Adrenal gland (tissue), 9 donors: ENCODE measurements at regions not wholly inside any gene's neighbourhood (a gene's known extent, or its start where the extent isn't known, plus 50 kb on each side); places are given as distances from the start of the nearest gene placed in this dataset.
"Not testable (repeated sequence)": the region's sequence is repeated elsewhere in the genome, so short reads cannot be mapped to it uniquely, and the experiment has no call there.

Experiments
- DNase-seq, 7 donors: peaks; one replicate each; pipeline ENCODE4 v3.0.0-alpha.2; 2019 to 2020
- H3K27ac ChIP-seq, 5 donors: fragments of 200-600 bp; sonication (generic) in 4 of 5; 1 replicate in 3 of 5; 2 replicates in 2 of 5; pipeline versions ENCODE4 v1.5.1 to v1.8.0; 2016 to 2020; ENCODE audit warnings: mild to moderate bottlenecking in 1 of 5
- H3K27me3 ChIP-seq: fragments of 200-600 bp; 2 replicates; pipeline ENCODE4 v1.8.0; 2021
- H3K36me3 ChIP-seq, 2 donors: fragments of 200-600 bp; replicated peaks in 1 of 2; 1 replicate in 1 of 2; 2 replicates in 1 of 2; pipeline versions ENCODE4 v1.5.1 to v1.8.0; 2018 to 2022
- H3K4me1 ChIP-seq, 2 donors: fragments of 200-600 bp; replicated peaks in 1 of 2; 1 replicate in 1 of 2; 2 replicates in 1 of 2; pipeline versions ENCODE4 v1.5.1 to v1.8.0; 2018 to 2021
- H3K4me3 ChIP-seq, 4 donors: fragments of 200-600 bp; sonication (generic) in 3 of 4; one replicate each; pipeline ENCODE4 v1.5.1; 2016 to 2018
- H3K9me3 ChIP-seq, 3 donors: fragments of 200-600 bp; sonication (generic) in 1 of 3; replicated peaks in 1 of 3; 1 replicate in 2 of 3; 2 replicates in 1 of 3; pipeline versions ENCODE4 v1.5.1 to v1.8.0; 2016 to 2021
- CTCF ChIP-seq, 6 experiments: fragments of 450-650 bp in 4 of 6; fragments of 200-600 bp in 2 of 6; sonication (generic) in 1 of 6; IDR thresholded peaks; 1 replicate in 5 of 6; 2 replicates in 1 of 6; pipeline versions ENCODE4 v1.5.1 to v1.8.0; 2016 to 2021; ENCODE audit warnings: antibody characterized with exemption in 6 of 6, mild to moderate bottlenecking in 2 of 6, moderate library complexity in 1 of 6
- POLR2A ChIP-seq, 2 donors: fragments of 450-650 bp; IDR thresholded peaks; one replicate each; pipeline ENCODE4 v1.6.1; 2017; ENCODE audit warnings: antibody characterized with exemption in 2 of 2, mild to moderate bottlenecking in 2 of 2, moderate library complexity in 1 of 2
- WGBS, 4 donors: extraction: QIAGEN DNeasy Blood & Tissue Kit in 2 of 4; methylation state at CpG; one replicate each; pipeline versions ENCODE4 v1.1.5 to v1.1.7; 2013 to 2017; 5-methylcytosine and 5-hydroxymethylcytosine counted together
- intact Hi-C, 2 donors: fragments of 100-400 bp; cut with DNase I; formaldehyde crosslinking; loops; one replicate each; pipeline versions ENCODE4 v1.14.1 to v1.15.0; 2022 to 2023
- donor health status: healthy with polysubstance abuse.
- donor health status: Bipolar disorder and iron deficiency.
- donor health status: DM: yes; HTN: yes; CAD: no.
- donor health status: DM: no; HTN: no; CAD: no.
- donor health status: DM: no; HTN: no; CAD: no.

DNA sequence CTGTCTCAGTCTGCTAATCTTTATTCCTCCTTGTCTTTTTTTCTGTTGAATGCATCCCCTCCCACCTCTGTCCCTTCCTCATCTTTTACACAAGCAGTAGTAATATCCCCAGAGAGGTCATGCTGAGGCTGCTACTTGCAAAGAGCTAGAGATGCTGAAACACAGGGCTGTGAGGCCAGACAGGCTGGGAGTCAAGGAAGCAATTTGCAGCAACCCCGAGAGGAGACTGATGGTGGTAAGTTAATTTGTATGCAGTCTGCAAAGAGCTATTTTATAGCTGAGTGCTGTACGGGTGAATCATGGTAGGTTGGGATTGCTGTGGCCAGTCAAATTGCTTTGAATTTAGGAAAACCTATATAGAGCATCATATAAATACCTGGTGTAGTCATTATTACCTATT is 90.2 kb upstream of the SLC24A2 start:
- no peaks in the 10 kb centered on the region for H3K4me1 ChIP-seq
- H3K9me3 ChIP-seq, result no peaks in the 10 kb centered on the region
- no peak overlapping the region for H3K4me3 ChIP-seq
- TF ChIP-seq POLR2A (IDR thresholded peaks at IDR 0.05) (no peak), CTCF (IDR thresholded peaks at IDR 0.05) (no peak)
- intact Hi-C loops, result no loop called here
- H3K27me3 ChIP-seq, result no peaks in the 10 kb centered on the region
- no peak overlapping the region for H3K27ac ChIP-seq
- H3K36me3 ChIP-seq, result no peaks in the 10 kb centered on the region
- 29 to 52% (median 41%) methylated on average over 2 of the region's 2 CpGs for WGBS, 4 donors
- DNase-seq, result no peak

DNA sequence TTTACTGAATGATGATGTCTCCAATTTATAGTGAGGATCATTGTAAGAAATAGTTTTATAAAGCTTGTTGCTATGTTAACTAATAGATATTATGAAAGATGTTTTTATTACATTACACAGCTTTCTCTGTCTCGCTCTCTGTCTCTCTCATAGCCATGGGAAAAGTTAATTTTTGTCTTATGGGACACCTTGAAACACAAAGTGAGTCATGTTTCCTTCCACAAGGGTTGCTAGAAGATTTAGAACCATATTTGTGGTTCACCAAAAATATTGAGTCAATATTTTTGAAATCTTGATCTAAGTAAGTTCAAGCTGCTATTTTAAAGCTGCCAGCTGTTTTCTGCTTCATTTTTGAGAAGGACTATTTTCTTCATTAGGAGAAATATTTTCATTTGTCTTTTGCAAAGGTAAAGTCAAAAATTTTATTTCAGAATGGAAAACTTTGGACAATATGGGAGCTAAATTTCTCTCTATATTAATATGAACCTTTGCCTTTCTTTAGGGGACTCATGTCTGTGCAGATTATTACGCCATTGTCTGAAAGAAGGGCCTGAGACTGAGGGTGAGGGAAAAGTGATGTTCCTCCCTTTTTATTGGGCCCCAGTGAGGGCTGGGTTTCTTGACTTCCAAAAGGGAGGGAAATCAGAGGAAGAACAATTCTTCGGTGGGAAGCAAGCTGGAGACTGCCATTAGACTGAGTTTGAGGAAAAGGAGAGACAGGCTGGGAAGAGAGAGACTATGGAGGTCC is 87.9 kb upstream of the SLC24A2 start:
- TF ChIP-seq POLR2A (IDR thresholded peaks at IDR 0.05), result no peak
- TF ChIP-seq CTCF (IDR thresholded peaks at IDR 0.05), result no peak
- Histone ChIP-seq H3K36me3 (no peaks in the 10 kb centered on the region), H3K27me3 (no peaks in the 10 kb centered on the region), H3K4me1 (no peaks in the 10 kb centered on the region), H3K9me3 (no peaks in the 10 kb centered on the region), H3K4me3 (no peak overlapping the region), H3K27ac (no peak overlapping the region)
- 46 to 80% (median 73%) methylated on average over 3 of the region's 3 CpGs for WGBS, 4 donors
- intact Hi-C loops, result no loop called here
- DNase-seq, result no peak

DNA sequence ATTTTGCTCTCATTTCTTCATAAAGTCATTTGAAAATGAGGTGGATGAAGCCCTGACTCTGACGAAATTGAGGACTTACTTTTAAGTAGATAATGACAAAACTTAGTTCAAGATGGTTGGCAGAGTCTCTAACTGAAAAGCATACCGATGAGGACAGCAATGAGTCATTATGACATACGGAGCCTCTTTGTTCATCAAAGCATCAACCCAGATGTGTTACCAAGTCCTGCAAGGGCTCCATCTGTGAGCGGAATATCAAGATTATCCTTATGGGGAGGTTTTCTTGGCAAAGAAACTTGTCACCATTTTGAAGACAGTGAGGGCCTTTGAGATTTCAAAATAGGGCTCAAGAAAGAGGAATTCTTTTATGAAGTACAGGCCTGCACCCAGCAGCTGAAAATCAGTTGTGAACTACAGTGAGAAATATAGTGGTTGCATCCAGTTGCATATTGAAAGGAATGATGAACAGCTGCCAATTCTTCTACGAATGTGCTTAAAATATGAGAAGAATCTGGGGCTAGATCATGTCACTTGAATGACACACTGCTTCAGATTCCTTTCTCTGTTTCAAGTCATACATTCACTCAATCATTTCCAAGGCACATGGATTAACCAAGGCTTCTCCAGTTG is 86.6 kb upstream of the SLC24A2 start:
- no peaks in the 10 kb centered on the region for H3K4me1 ChIP-seq
- no peaks in the 10 kb centered on the region for H3K36me3 ChIP-seq
- no peak for TF ChIP-seq POLR2A (IDR thresholded peaks at IDR 0.05)
- no peak for TF ChIP-seq CTCF (IDR thresholded peaks at IDR 0.05)
- no peak overlapping the region for H3K4me3 ChIP-seq
- DNase-seq, result no peak
- 69 to 78% (median 72%) methylated on average over 5 of the region's 5 CpGs for WGBS, 4 donors
- H3K27ac ChIP-seq, result no peak overlapping the region
- H3K27me3 ChIP-seq, result no peaks in the 10 kb centered on the region
- intact Hi-C loops, result no loop called here
- peaks cover 0 to 13% (median 0%) of the 10 kb centered on the region in 3 donors for H3K9me3 ChIP-seq

DNA sequence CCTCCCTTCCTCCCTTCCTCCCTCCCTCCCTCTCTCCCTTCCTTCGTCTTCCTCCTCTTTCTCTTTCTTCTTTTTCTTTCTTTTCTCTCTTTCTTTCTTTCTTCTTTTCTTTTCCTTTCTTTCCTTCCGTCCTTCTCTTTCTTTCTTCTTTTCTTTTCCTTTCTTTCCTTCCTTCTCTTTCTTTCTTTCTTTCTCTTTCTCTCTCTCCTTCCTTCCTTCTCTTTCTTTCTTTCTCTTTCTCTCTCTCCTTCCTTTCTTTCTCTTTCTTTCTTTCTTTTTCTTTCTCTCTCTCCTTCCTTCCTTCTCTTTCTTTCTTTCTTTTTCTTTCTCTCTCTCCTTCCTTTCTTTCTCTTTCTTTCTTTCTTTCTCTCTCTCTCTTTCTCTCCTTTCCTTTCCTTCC is 84.4 kb upstream of the SLC24A2 start:
- DNase-seq, H3K36me3 ChIP-seq, intact Hi-C loops, H3K4me1 ChIP-seq, H3K27me3 ChIP-seq, H3K4me3 ChIP-seq, H3K27ac ChIP-seq: not testable (repeated sequence)
- H3K9me3 ChIP-seq, result peaks cover 0 to 13% (median 0%) of the 10 kb centered on the region in 3 donors
- 65 to 87% (median 74%) methylated on average over 2 of the region's 2 CpGs for WGBS, 4 donors

GRCh38 chr9:19870988-19871387 is 82.2 kb upstream of the SLC24A2 start:
- DNase-seq, result no peak
- Histone ChIP-seq H3K4me3 (no peak overlapping the region), H3K27me3 (no peaks in the 10 kb centered on the region), H3K27ac (no peak overlapping the region), H3K4me1 (no peaks in the 10 kb centered on the region), H3K9me3 (peaks cover 0 to 13% (median 0%) of the 10 kb centered on the region in 3 donors), H3K36me3 (no peaks in the 10 kb centered on the region)
- intact Hi-C loops, result no loop called here
- 58 to 90% (median 87%) methylated on average over 2 of the region's 2 CpGs for WGBS, 4 donors
- TF ChIP-seq CTCF (IDR thresholded peaks at IDR 0.05), result no peak
- no peak for TF ChIP-seq POLR2A (IDR thresholded peaks at IDR 0.05)
